ENCODE measurements at regions not wholly inside any gene's neighbourhood (a gene's known extent, or its start where the extent isn't known, plus 50 kb on each side); places are given as distances from the start of the nearest gene placed in this dataset.
A peak's percentile ranks its signal among the peaks of the same experiment; 100 is the strongest.

- H3K4me3 ChIP-seq (replicated peaks; ENCODE audit: low read depth, low read length) = no peak overlapping the region
- no peak for TF ChIP-seq CTCF (IDR thresholded peaks at IDR 0.05; ENCODE audit: low read length, missing control alignments)
- DNase-seq (ENCODE audit: low read depth) = no peak
Measured at GRCh38 chr2:126828051-126828450, 70.6 kb upstream of the TEX51 start.

- no peak for DNase-seq (ENCODE audit: low read depth)
- no peak for TF ChIP-seq CTCF (IDR thresholded peaks at IDR 0.05; ENCODE audit: low read length, missing control alignments)
- no peak overlapping the region for H3K4me3 ChIP-seq (replicated peaks; ENCODE audit: low read depth, low read length)
Measured at GRCh38 chr2:126828491-126828890, 70.2 kb upstream of the TEX51 start.

- no peak for TF ChIP-seq CTCF (IDR thresholded peaks at IDR 0.05; ENCODE audit: low read length, missing control alignments)
- no peak overlapping the region for H3K4me3 ChIP-seq (replicated peaks; ENCODE audit: low read depth, low read length)
- peak; percentile 65 for DNase-seq (ENCODE audit: low read depth)
Measured at GRCh38 chr2:126831234-126832005, 67.3 kb upstream of the TEX51 start.

GRCh38 chr2:126832014-126832413, 66.7 kb upstream of the TEX51 start:
- H3K4me3 ChIP-seq (replicated peaks; ENCODE audit: low read depth, low read length) = no peak overlapping the region
- no peak for TF ChIP-seq CTCF (IDR thresholded peaks at IDR 0.05; ENCODE audit: low read length, missing control alignments)
- DNase-seq (ENCODE audit: low read depth) = no peak

GRCh38 chr2:126832757-126833156, 65.9 kb upstream of the TEX51 start:
- no peak for DNase-seq (ENCODE audit: low read depth)
- no peak for TF ChIP-seq CTCF (IDR thresholded peaks at IDR 0.05; ENCODE audit: low read length, missing control alignments)
- H3K4me3 ChIP-seq (replicated peaks; ENCODE audit: low read depth, low read length) = no peak overlapping the region

GRCh38 chr2:126834006-126834659, 64.6 kb upstream of the TEX51 start:
- TF ChIP-seq CTCF (IDR thresholded peaks at IDR 0.05; ENCODE audit: low read length, missing control alignments) = no peak
- no peak overlapping the region for H3K4me3 ChIP-seq (replicated peaks; ENCODE audit: low read depth, low read length)

More at GRCh38 chr2:126834006-126834659, 64.6 kb upstream of the TEX51 start:
- no peak for DNase-seq (ENCODE audit: low read depth)
